H9 (cell line): ENCODE measurements at regions not wholly inside any gene's neighbourhood (a gene's known extent, or its start where the extent isn't known, plus 50 kb on each side); places are given as distances from the start of the nearest gene placed in this dataset.

ENCODE experiments used
- DNase-seq: peaks from one replicate; pipeline ENCODE4 v3.0.0-alpha.2; 2017
- H2AFZ ChIP-seq: one replicate; pipeline ENCODE4 v1.6.1; 2013; ENCODE audit warnings: mild to moderate bottlenecking, low read length, control low read depth, moderate library complexity
- H2AK5ac ChIP-seq: 2 replicates; pipeline ENCODE4 v1.6.1; 2013; ENCODE audit warnings: low read length, control low read depth, mixed read lengths; ENCODE audit not compliant: insufficient read length
- H2BK120ac ChIP-seq: one replicate; pipeline ENCODE4 v1.6.1; 2013; ENCODE audit warnings: low read depth, mild to moderate bottlenecking, low read length, control low read depth, inconsistent platforms; ENCODE audit not compliant: poor library complexity, severe bottlenecking
- H2BK12ac ChIP-seq: 2 replicates; pipeline ENCODE4 v1.6.1; 2013; ENCODE audit warnings: low read length, control low read depth, mixed read lengths, low read depth; ENCODE audit not compliant: insufficient read length
- H2BK15ac ChIP-seq: 2 replicates; pipeline ENCODE4 v1.6.1; 2013; ENCODE audit warnings: low read depth, low read length, control low read depth
- H2BK20ac ChIP-seq: one replicate; pipeline ENCODE4 v1.6.1; 2013; ENCODE audit warnings: low read depth, mild to moderate bottlenecking, low read length, control low read depth, inconsistent platforms; ENCODE audit not compliant: poor library complexity, severe bottlenecking
- H2BK5ac ChIP-seq: 2 replicates; pipeline ENCODE4 v1.6.1; 2013; ENCODE audit warnings: low read length, control low read depth, mixed read lengths; ENCODE audit not compliant: insufficient read length
- H3K14ac ChIP-seq: 2 replicates; pipeline ENCODE4 v1.6.1; 2013; ENCODE audit warnings: low read length, control low read depth; ENCODE audit not compliant: insufficient read depth
- H3K18ac ChIP-seq: 2 replicates; pipeline ENCODE4 v1.6.1; 2013; ENCODE audit warnings: low read depth, mild to moderate bottlenecking, mixed read lengths, low read length, control low read depth; ENCODE audit not compliant: insufficient read length
- H3K23ac ChIP-seq: 2 replicates; pipeline ENCODE4 v1.6.1; 2013; ENCODE audit warnings: low read length, control low read depth, mixed read lengths, low read depth; ENCODE audit not compliant: insufficient read length
- H3K23me2 ChIP-seq: 2 replicates; pipeline ENCODE4 v1.6.1; 2013; ENCODE audit warnings: low read depth, mild to moderate bottlenecking, mixed read lengths, low read length, control low read depth; ENCODE audit not compliant: insufficient read length, poor library complexity, severe bottlenecking
- H3K27ac ChIP-seq: 2 replicates; pipeline ENCODE4 v1.5.1; 2013; ENCODE audit warnings: low read length, control low read depth, mixed read lengths, low read depth; ENCODE audit not compliant: insufficient read length
- H3K27me3 ChIP-seq: 2 replicates; pipeline ENCODE4 v1.6.1; 2013; ENCODE audit warnings: low read length, control low read depth, inconsistent platforms; ENCODE audit not compliant: insufficient read depth
- H3K4ac ChIP-seq: 2 replicates; pipeline ENCODE4 v1.6.1; 2013; ENCODE audit warnings: low read depth, mild to moderate bottlenecking, control low read depth, inconsistent platforms, low read length, moderate library complexity
- H3K4me1 ChIP-seq: 2 replicates; pipeline ENCODE4 v1.6.1; 2013; ENCODE audit warnings: low read length, control low read depth, inconsistent platforms; ENCODE audit not compliant: insufficient read depth
- H3K4me2 ChIP-seq: 2 replicates; pipeline ENCODE4 v1.6.1; 2013; ENCODE audit warnings: low read length, control low read depth, mixed read lengths; ENCODE audit not compliant: insufficient read length, insufficient read depth
- H3K56ac ChIP-seq: 2 replicates; pipeline ENCODE4 v1.6.1; 2013; ENCODE audit warnings: low read depth, mild to moderate bottlenecking, mixed read lengths, low read length, control low read depth; ENCODE audit not compliant: insufficient read length
- H3K79me1 ChIP-seq: 2 replicates; pipeline ENCODE4 v1.6.1; 2013; ENCODE audit warnings: low read depth, mild to moderate bottlenecking, moderate library complexity, low read length, control low read depth, inconsistent platforms; ENCODE audit not compliant: insufficient read depth, poor library complexity, severe bottlenecking
- H3K79me2 ChIP-seq: 2 replicates; pipeline ENCODE4 v1.6.1; 2013; ENCODE audit warnings: low read length, control low read depth, inconsistent platforms; ENCODE audit not compliant: insufficient read depth
- H3K9ac ChIP-seq: 2 replicates; pipeline ENCODE4 v1.6.1; 2013; ENCODE audit warnings: low read length, control low read depth, mixed read lengths; ENCODE audit not compliant: insufficient read length; ENCODE audit errors: extremely low read depth
- H3K9me3 ChIP-seq: one replicate; pipeline ENCODE4 v1.6.1; 2013; ENCODE audit warnings: low read depth, low read length, inconsistent platforms; ENCODE audit not compliant: control insufficient read depth
- H3T11ph ChIP-seq: one replicate; pipeline ENCODE4 v1.6.1; 2013; ENCODE audit warnings: mild to moderate bottlenecking, low read length, control low read depth, inconsistent platforms
- H4K20me1 ChIP-seq: one replicate; pipeline ENCODE4 v1.6.1; 2013; ENCODE audit not compliant: control insufficient read depth, insufficient read length, insufficient read depth
- H4K5ac ChIP-seq: 2 replicates; pipeline ENCODE4 v1.6.1; 2013; ENCODE audit warnings: low read depth, mild to moderate bottlenecking, mixed read lengths, low read length, control low read depth; ENCODE audit not compliant: insufficient read length
- H4K8ac ChIP-seq: replicated peaks from 2 replicates; pipeline ENCODE4 v1.6.1; 2013; ENCODE audit warnings: low read length, control low read depth, mixed read lengths, low read depth; ENCODE audit not compliant: insufficient read length
- H4K91ac ChIP-seq: 2 replicates; pipeline ENCODE4 v1.6.1; 2013; ENCODE audit warnings: low read depth, mild to moderate bottlenecking, moderate library complexity, mixed read lengths, low read length, control low read depth; ENCODE audit not compliant: insufficient read length
- H3K27ac Mint-ChIP-seq, 3 experiments: 2 replicates in 2 of 3; 3 replicates in 1 of 3; pipeline ENCODE4 v1.8.0; 2020 to 2021; ENCODE audit warnings: mixed read lengths in 3 of 3, mild to moderate bottlenecking in 1 of 3, moderate library complexity in 1 of 3
- H3K27me3 Mint-ChIP-seq: 2 replicates; pipeline ENCODE4 v1.8.0; 2021; ENCODE audit warnings: low read depth, mild to moderate bottlenecking, moderate library complexity, mixed read lengths
- H3K36me3 Mint-ChIP-seq, 3 experiments: 2 replicates in 2 of 3; 3 replicates in 1 of 3; pipeline ENCODE4 v1.8.0; 2020 to 2021; ENCODE audit warnings: low read depth in 3 of 3, mixed read lengths in 3 of 3; ENCODE audit not compliant: insufficient read depth in 1 of 3
- H3K4me1 Mint-ChIP-seq, 2 experiments: 2 replicates each; pipeline ENCODE4 v1.8.0; 2020; ENCODE audit warnings: mixed read lengths in 2 of 2
- H3K4me3 Mint-ChIP-seq, 2 experiments: 2 replicates in 1 of 2; 3 replicates in 1 of 2; pipeline ENCODE4 v1.8.0; 2020 to 2021; ENCODE audit warnings: mild to moderate bottlenecking in 2 of 2, mixed read lengths in 2 of 2, moderate library complexity in 1 of 2
- H3K9me3 Mint-ChIP-seq, 2 experiments: 2 replicates in 1 of 2; 3 replicates in 1 of 2; pipeline ENCODE4 v1.8.0; 2020; ENCODE audit warnings: mild to moderate bottlenecking in 2 of 2, mixed read lengths in 2 of 2, moderate library complexity in 1 of 2
- WGBS: extraction: QIAGEN DNeasy Blood & Tissue Kit; methylation state at CpG from one replicate; pipeline ENCODE4 v1.1.7; 2013; ENCODE audit warnings: missing lambda C conversion rate, low lambda C conversion rate, mixed read lengths; ENCODE audit not compliant: insufficient read length; ENCODE audit errors: extremely low coverage; 5-methylcytosine and 5-hydroxymethylcytosine counted together
- TF ChIP-seq, protein P1 (sequence below): fragments of 200-600 bp; sonication (generic); conservative IDR thresholded peaks from 3 replicates; pipeline ENCODE4 v1.8.0; 2021; ENCODE audit warnings: antibody characterized with exemption, mild to moderate bottlenecking

DNA sequence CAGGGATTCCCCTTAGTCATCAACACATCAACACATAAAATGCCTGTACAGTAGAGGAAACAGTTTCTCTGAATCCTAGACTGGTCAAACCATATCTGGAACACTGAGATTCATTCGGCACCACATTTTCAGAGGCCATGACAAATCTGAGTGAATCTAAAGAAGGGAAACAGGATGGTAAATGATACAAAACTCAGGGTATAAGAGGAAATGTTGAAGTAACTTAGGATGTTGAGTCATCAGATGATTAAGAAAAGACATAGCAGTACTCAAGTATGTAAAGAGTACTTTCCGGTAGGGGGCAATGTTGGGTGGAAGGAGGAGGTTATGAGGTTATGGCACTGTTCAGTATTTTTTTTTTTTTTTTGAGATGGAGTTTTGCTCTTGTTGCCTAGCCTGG lies 358.5 kb upstream of the PMFBP1 start:
- H3K18ac ChIP-seq: no peak overlapping the region
- H3K9me3 Mint-ChIP-seq: peaks cover 12 to 34% of the 10 kb centered on the region in 2 experiments
- H2BK20ac ChIP-seq: no peak overlapping the region
- no peaks in the 10 kb centered on the region for H3K23me2 ChIP-seq
- H3K4ac ChIP-seq: no peak overlapping the region
- H3K4me2 ChIP-seq: no peak overlapping the region
- no peak overlapping the region for H2BK120ac ChIP-seq
- TF ChIP-seq, protein P1, sequence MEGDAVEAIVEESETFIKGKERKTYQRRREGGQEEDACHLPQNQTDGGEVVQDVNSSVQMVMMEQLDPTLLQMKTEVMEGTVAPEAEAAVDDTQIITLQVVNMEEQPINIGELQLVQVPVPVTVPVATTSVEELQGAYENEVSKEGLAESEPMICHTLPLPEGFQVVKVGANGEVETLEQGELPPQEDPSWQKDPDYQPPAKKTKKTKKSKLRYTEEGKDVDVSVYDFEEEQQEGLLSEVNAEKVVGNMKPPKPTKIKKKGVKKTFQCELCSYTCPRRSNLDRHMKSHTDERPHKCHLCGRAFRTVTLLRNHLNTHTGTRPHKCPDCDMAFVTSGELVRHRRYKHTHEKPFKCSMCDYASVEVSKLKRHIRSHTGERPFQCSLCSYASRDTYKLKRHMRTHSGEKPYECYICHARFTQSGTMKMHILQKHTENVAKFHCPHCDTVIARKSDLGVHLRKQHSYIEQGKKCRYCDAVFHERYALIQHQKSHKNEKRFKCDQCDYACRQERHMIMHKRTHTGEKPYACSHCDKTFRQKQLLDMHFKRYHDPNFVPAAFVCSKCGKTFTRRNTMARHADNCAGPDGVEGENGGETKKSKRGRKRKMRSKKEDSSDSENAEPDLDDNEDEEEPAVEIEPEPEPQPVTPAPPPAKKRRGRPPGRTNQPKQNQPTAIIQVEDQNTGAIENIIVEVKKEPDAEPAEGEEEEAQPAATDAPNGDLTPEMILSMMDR: no peak; the same call in 2 of the 3 replicates
- H3K9me3 ChIP-seq: no peaks in the 10 kb centered on the region
- H3K4me1 Mint-ChIP-seq: no peaks in the 10 kb centered on the region; a peak in 1 of 4 replicates
- H4K8ac ChIP-seq: no peak overlapping the region
- no peak overlapping the region for H3K56ac ChIP-seq
- H4K91ac ChIP-seq: no peak overlapping the region
- no peaks in the 10 kb centered on the region for H3K79me2 ChIP-seq
- H3K9ac ChIP-seq: no peak overlapping the region
- no CpG with 5 or more reads among the region's 2 CpGs for WGBS
- no peak overlapping the region for H2BK5ac ChIP-seq
- H4K5ac ChIP-seq: no peak overlapping the region
- H3K36me3 Mint-ChIP-seq: peaks cover 18 to 39% (median 19%) of the 10 kb centered on the region in 3 experiments
- H3K27ac Mint-ChIP-seq: no peak overlapping the region
- H2AK5ac ChIP-seq: no peak overlapping the region
- H3T11ph ChIP-seq: no peak overlapping the region
- no peaks in the 10 kb centered on the region for H4K20me1 ChIP-seq
- H3K23ac ChIP-seq: no peak overlapping the region
- no peaks in the 10 kb centered on the region for H3K27me3 Mint-ChIP-seq
- no peak overlapping the region for H2BK15ac ChIP-seq
- H3K14ac ChIP-seq: no peak overlapping the region
- H2BK12ac ChIP-seq: no peak overlapping the region
- H3K4me3 Mint-ChIP-seq: no peak overlapping the region
- no peak overlapping the region for H2AFZ ChIP-seq
- no peak for DNase-seq
- no peaks in the 10 kb centered on the region for H3K4me1 ChIP-seq
- H3K27ac ChIP-seq: no peak overlapping the region
- no peaks in the 10 kb centered on the region for H3K27me3 ChIP-seq
- H3K79me1 ChIP-seq: no peaks in the 10 kb centered on the region
